PC-3 (cell line): ENCODE measurements at regions not wholly inside any gene's neighbourhood (a gene's known extent, or its start where the extent isn't known, plus 50 kb on each side); places are given as distances from the start of the nearest gene placed in this dataset.

Source experiments
- ATAC-seq: fragments of 200-7000 bp; cut with Tn5 transposase; 2 replicates; pipeline ENCODE4 v1.9.1; 2020; ENCODE audit warnings: mild to moderate bottlenecking, moderate library complexity
- BruUV-seq: library from RNA; stranded (reverse); fragments of 400-500 nt; replicated peaks from 2 replicates; lab custom pipeline; 2021; lab: Mats Ljungman, UMichigan
- CTCF ChIA-PET: fragments of 300-600 bp; sonication (Branson Sonifier 250); formaldehyde crosslinking; loops from one replicate; lab custom pipeline; 2022; ENCODE audit warnings: antibody characterized with exemption; lab: Charles Lee
- POLR2A ChIA-PET: fragments of 300-600 bp; sonication (Branson Sonifier 250); formaldehyde crosslinking; loops from one replicate; lab custom pipeline; 2022; ENCODE audit warnings: antibody characterized with exemption; ENCODE audit not compliant: unreplicated experiment; lab: Charles Lee
- DNase-seq: peaks from one replicate; pipeline ENCODE4 v3.0.0-alpha.2; 2015
- H2AFZ ChIP-seq: fragments of 300-600 bp; sonication (generic); 2 replicates; pipeline ENCODE4 v1.6.0; 2016; ENCODE audit warnings: antibody characterized with exemption, low read length
- H3F3A ChIP-seq: fragments of 300-600 bp; sonication (generic); one replicate; pipeline ENCODE4 v1.6.0; 2017; ENCODE audit warnings: antibody characterized with exemption, low read length, control low read depth, mild to moderate bottlenecking; ENCODE audit not compliant: unreplicated experiment
- H3K27ac ChIP-seq: fragments of 300-600 bp; sonication (generic); 2 replicates; pipeline ENCODE4 v1.5.1; 2016; ENCODE audit warnings: mild to moderate bottlenecking, low read length
- H3K27me3 ChIP-seq: fragments of 300-600 bp; sonication (generic); 2 replicates; pipeline ENCODE4 v1.6.1; 2016; ENCODE audit warnings: low read length, mixed read lengths
- H3K36me3 ChIP-seq: fragments of 300-600 bp; sonication (generic); 2 replicates; pipeline ENCODE4 v1.6.1; 2016; ENCODE audit warnings: low read depth, mixed run types, low read length, mixed read lengths
- H3K4me1 ChIP-seq: fragments of 300-600 bp; sonication (generic); 2 replicates; pipeline ENCODE4 v1.5.1; 2016; ENCODE audit warnings: low read length; ENCODE audit not compliant: insufficient read depth
- H3K4me2 ChIP-seq: fragments of 300-600 bp; sonication (generic); 2 replicates; pipeline ENCODE4 v1.6.0; 2016; ENCODE audit warnings: low read length
- H3K4me3 ChIP-seq: fragments of 300-600 bp; sonication (generic); 2 replicates; pipeline ENCODE4 v1.5.1; 2016; ENCODE audit warnings: mild to moderate bottlenecking, low read length, mixed read lengths
- H3K79me2 ChIP-seq: fragments of 300-600 bp; sonication (generic); 2 replicates; pipeline ENCODE4 v1.6.1; 2017; ENCODE audit warnings: low read length, mixed read lengths
- H3K9ac ChIP-seq: fragments of 300-600 bp; sonication (generic); 2 replicates; pipeline ENCODE4 v1.6.0; 2016; ENCODE audit warnings: mild to moderate bottlenecking, low read length
- H3K9me2 ChIP-seq: fragments of 300-600 bp; sonication (generic); replicated peaks from 2 replicates; pipeline ENCODE4 v1.6.1; 2016; ENCODE audit warnings: mixed run types, low read length, mixed read lengths
- H3K9me3 ChIP-seq: fragments of 300-600 bp; sonication (generic); 2 replicates; pipeline ENCODE4 v1.6.1; 2016; ENCODE audit warnings: low read length, mixed read lengths
- H4K20me1 ChIP-seq: fragments of 300-600 bp; sonication (generic); 2 replicates; pipeline ENCODE4 v1.6.1; 2016; ENCODE audit warnings: low read length, mixed read lengths
- CTCF ChIP-seq: fragments of 300-600 bp; sonication (generic); conservative IDR thresholded peaks from 2 replicates; pipeline ENCODE4 v1.5.1; 2017; ENCODE audit warnings: antibody characterized with exemption, low read depth, mild to moderate bottlenecking, low read length
- EZH2 ChIP-seq: fragments of 300-600 bp; sonication (generic); IDR thresholded peaks from one replicate; pipeline ENCODE4 v1.6.1; 2017; ENCODE audit warnings: antibody characterized with exemption, mild to moderate bottlenecking, low read length; ENCODE audit not compliant: unreplicated experiment
- EZH2phosphoT487 ChIP-seq: fragments of 300-600 bp; sonication (generic); IDR thresholded peaks from 2 replicates; pipeline ENCODE4 v1.6.1; 2018; ENCODE audit warnings: mild to moderate bottlenecking, antibody characterized with exemption, low read length, borderline replicate concordance
- intact Hi-C: fragments of 100-400 bp; cut with micrococcal nuclease; formaldehyde crosslinking; loops from 2 replicates; pipeline ENCODE4 v1.9.0; 2023

- Histone ChIP-seq H3K27me3 (no peaks in the 10 kb centered on the region), H3K4me3 (no peak overlapping the region), H3K9ac (no peak overlapping the region), H3K9me3 (no peaks in the 10 kb centered on the region), H3K4me1 (no peaks in the 10 kb centered on the region), H3K36me3 (no peaks in the 10 kb centered on the region), H2AFZ (no peak overlapping the region), H3K4me2 (no peak overlapping the region), H4K20me1 (no peaks in the 10 kb centered on the region), H3K9me2 (no peaks in the 10 kb centered on the region), H3F3A (no peaks in the 10 kb centered on the region), H3K79me2 (no peaks in the 10 kb centered on the region), H3K27ac (no peak overlapping the region)
- ChIA-PET POLR2A (no interaction called here), CTCF (no interaction called here)
- ATAC-seq (no peak), DNase-seq (peak; percentile 38)
- no TSS peak for BruUV-seq
- TF ChIP-seq CTCF (peak; percentile 52), EZH2phosphoT487 (no peak), EZH2 (no peak)
- intact Hi-C loops, result loop anchor here (2.0 kb wide), 1 partner anchor 373 kb away; no protein-coding TSS in a partner anchor
Measured at GRCh38 chr12:17215759-17216570, 610.0 kb upstream of the LMO3 start.

- no peak overlapping the region for H2AFZ ChIP-seq
- no peaks in the 10 kb centered on the region for H3K9me3 ChIP-seq
- DNase-seq (no peak), ATAC-seq (no peak)
- no peaks in the 10 kb centered on the region for H3K4me1 ChIP-seq
- no peak overlapping the region for H3K4me3 ChIP-seq
- H3K79me2 ChIP-seq, result no peaks in the 10 kb centered on the region
- no peaks in the 10 kb centered on the region for H3K9me2 ChIP-seq
- ChIA-PET CTCF (no interaction called here), POLR2A (no interaction called here)
- no peaks in the 10 kb centered on the region for H3K36me3 ChIP-seq
- no peak overlapping the region for H3K4me2 ChIP-seq
- no peak overlapping the region for H3K9ac ChIP-seq
- H3K27ac ChIP-seq, result no peak overlapping the region
- no peaks in the 10 kb centered on the region for H3K27me3 ChIP-seq
- no peak for TF ChIP-seq CTCF
- no peak for TF ChIP-seq EZH2
- TF ChIP-seq EZH2phosphoT487, result no peak
- BruUV-seq, result no TSS peak
- no peaks in the 10 kb centered on the region for H4K20me1 ChIP-seq
- intact Hi-C loops, result loop anchor here (2.0 kb wide), 1 partner anchor 374 kb away; no protein-coding TSS in a partner anchor
- H3F3A ChIP-seq, result no peaks in the 10 kb centered on the region
Measured at GRCh38 chr12:17214929-17215328, 609.0 kb upstream of the LMO3 start.

GRCh38 chr12:17206553-17206952, 600.6 kb upstream of the LMO3 start:
- Histone ChIP-seq H3K9me3 (no peaks in the 10 kb centered on the region), H3K4me1 (peaks cover 14% of the 10 kb centered on the region), H3K27ac (no peak overlapping the region; the same call in 1 of the 2 replicates), H3K79me2 (no peaks in the 10 kb centered on the region), H3K36me3 (no peaks in the 10 kb centered on the region), H3K9me2 (no peaks in the 10 kb centered on the region), H3K4me2 (0 out of 2 replicates have a peak overlapping the region, but pooled peaks have one; percentile 34), H3K27me3 (no peaks in the 10 kb centered on the region), H4K20me1 (no peaks in the 10 kb centered on the region), H2AFZ (no peak overlapping the region), H3F3A (no peaks in the 10 kb centered on the region), H3K4me3 (no peak overlapping the region), H3K9ac (no peak overlapping the region)
- peak; percentile 79 for DNase-seq
- ChIA-PET CTCF (no interaction called here), POLR2A (no interaction called here)
- no TSS peak for BruUV-seq
- intact Hi-C loops, result no loop called here
- ATAC-seq, result peak; percentile 70
- TF ChIP-seq CTCF (no peak), EZH2 (no peak)
